Activated T-helper 1 cell treated with anti-CD3 and anti-CD28 coated beads, Interleukin-12 subunit alpha, Interleukin-12 subunit beta, Interleukin-2, Interleukin-4 antibody, amounts not matched to agents 30 ng/mL and 10 ng/mL and 1 ng/mL, durations not matched to agents 14 hours and 24 hours and 36 hours (primary cell): ENCODE measurements at regions not wholly inside any gene's neighbourhood (a gene's known extent, or its start where the extent isn't known, plus 50 kb on each side); places are given as distances from the start of the nearest gene placed in this dataset.
"Not testable (repeated sequence)": the region's sequence is repeated elsewhere in the genome, so short reads cannot be mapped to it uniquely, and the experiment has no call there.

Experiments used
- DNase-seq: peaks from one replicate; pipeline ENCODE4 v3.0.0; 2021; ENCODE audit warnings: low spot score
- H3K27ac Mint-ChIP-seq: one replicate; pipeline ENCODE4 v1.8.0; 2021; ENCODE audit warnings: mild to moderate bottlenecking, mixed read lengths
- H3K27me3 Mint-ChIP-seq: one replicate; pipeline ENCODE4 v1.8.0; 2022; ENCODE audit warnings: mild to moderate bottlenecking, moderate library complexity, mixed read lengths; ENCODE audit not compliant: insufficient read depth
- H3K36me3 Mint-ChIP-seq: one replicate; pipeline ENCODE4 v1.8.0; 2021; ENCODE audit warnings: low read depth, mixed read lengths
- H3K4me1 Mint-ChIP-seq: one replicate; pipeline ENCODE4 v1.8.0; 2021; ENCODE audit warnings: low read depth, mixed read lengths
- H3K4me3 Mint-ChIP-seq: one replicate; pipeline ENCODE4 v1.8.0; 2021; ENCODE audit warnings: mild to moderate bottlenecking, moderate library complexity, mixed read lengths
- H3K9me3 Mint-ChIP-seq: one replicate; pipeline ENCODE4 v1.8.0; 2021; ENCODE audit warnings: mixed read lengths
- intact Hi-C: fragments of 100-400 bp; cut with micrococcal nuclease; formaldehyde crosslinking; loops from one replicate; pipeline ENCODE4 v1.15.1; 2024

DNA sequence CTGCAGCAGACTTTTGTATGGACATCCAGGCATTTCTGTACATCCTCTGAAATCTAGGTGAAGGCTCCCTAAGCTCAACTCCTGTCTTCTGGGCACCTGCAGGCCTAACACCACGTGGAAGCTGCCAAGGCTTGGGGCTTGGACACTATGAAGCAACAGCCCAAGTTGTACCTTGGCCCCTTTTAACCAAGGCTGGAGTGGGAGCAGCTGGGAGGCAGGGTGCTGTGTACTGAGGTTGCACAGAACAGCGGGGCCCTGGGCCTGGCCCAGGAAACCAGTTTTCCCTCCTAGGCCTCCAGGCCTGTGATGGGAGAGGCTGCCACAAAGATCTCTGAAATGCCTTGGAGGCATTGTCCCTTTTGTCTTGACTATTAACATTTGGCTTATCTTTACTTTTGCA is 214.4 kb upstream of the LRIG3 start:
- Mint-ChIP-seq H3K9me3 (no peaks in the 10 kb centered on the region), H3K27me3 (no peaks in the 10 kb centered on the region), H3K36me3 (no peaks in the 10 kb centered on the region), H3K27ac (no peak overlapping the region), H3K4me1 (no peaks in the 10 kb centered on the region), H3K4me3 (no peak overlapping the region)
- intact Hi-C loops, result no loop called here
- no peak for DNase-seq

GRCh38 chr12:59131462-59131861 is 211.2 kb upstream of the LRIG3 start:
- intact Hi-C loops, result no loop called here
- Mint-ChIP-seq H3K9me3 (no peaks in the 10 kb centered on the region), H3K4me3 (no peak overlapping the region), H3K27me3 (no peaks in the 10 kb centered on the region), H3K27ac (no peak overlapping the region), H3K4me1 (no peaks in the 10 kb centered on the region), H3K36me3 (no peaks in the 10 kb centered on the region)
- DNase-seq, result no peak

- H3K27me3 Mint-ChIP-seq, result no peaks in the 10 kb centered on the region
- no peaks in the 10 kb centered on the region for H3K36me3 Mint-ChIP-seq
- H3K4me3 Mint-ChIP-seq, result no peak overlapping the region
- no peaks in the 10 kb centered on the region for H3K4me1 Mint-ChIP-seq
- no peaks in the 10 kb centered on the region for H3K9me3 Mint-ChIP-seq
- intact Hi-C loops, result no loop called here
- H3K27ac Mint-ChIP-seq, result no peak overlapping the region
- no peak for DNase-seq
These were observed 202.5 kb upstream of the LRIG3 start for GRCh38 chr12:59122784-59123183.

DNA sequence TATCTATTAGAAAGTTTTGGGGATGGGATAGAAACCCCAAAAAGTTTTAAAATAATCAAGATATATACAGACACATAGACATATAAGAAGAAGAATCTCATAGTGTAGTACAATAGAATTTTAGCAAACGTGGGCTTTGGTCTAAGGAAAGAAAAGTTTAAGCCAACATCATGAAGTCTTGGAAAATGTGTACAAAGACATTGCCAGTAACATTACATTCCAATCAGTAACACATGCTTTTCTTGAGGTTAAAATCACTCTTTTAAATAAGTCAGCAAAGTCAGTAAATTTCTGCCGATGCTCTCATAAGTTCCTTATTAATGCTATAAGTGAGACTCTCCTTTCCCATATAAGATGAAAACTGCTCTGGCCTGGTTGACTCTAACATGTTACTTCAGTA is 201.1 kb upstream of the LRIG3 start:
- H3K4me1 Mint-ChIP-seq, result no peaks in the 10 kb centered on the region
- no peaks in the 10 kb centered on the region for H3K27me3 Mint-ChIP-seq
- no peak for DNase-seq
- H3K9me3 Mint-ChIP-seq, result no peaks in the 10 kb centered on the region
- H3K4me3 Mint-ChIP-seq, result no peak overlapping the region
- intact Hi-C loops, result no loop called here
- no peaks in the 10 kb centered on the region for H3K36me3 Mint-ChIP-seq
- H3K27ac Mint-ChIP-seq, result no peak overlapping the region

GRCh38 chr12:59119676-59120075 is 199.4 kb upstream of the LRIG3 start:
- no peak for DNase-seq
- intact Hi-C loops, result no loop called here
- H3K27ac Mint-ChIP-seq, result no peak overlapping the region
- H3K4me1 Mint-ChIP-seq, result no peaks in the 10 kb centered on the region
- no peaks in the 10 kb centered on the region for H3K9me3 Mint-ChIP-seq
- no peaks in the 10 kb centered on the region for H3K27me3 Mint-ChIP-seq
- no peak overlapping the region for H3K4me3 Mint-ChIP-seq
- no peaks in the 10 kb centered on the region for H3K36me3 Mint-ChIP-seq

DNA sequence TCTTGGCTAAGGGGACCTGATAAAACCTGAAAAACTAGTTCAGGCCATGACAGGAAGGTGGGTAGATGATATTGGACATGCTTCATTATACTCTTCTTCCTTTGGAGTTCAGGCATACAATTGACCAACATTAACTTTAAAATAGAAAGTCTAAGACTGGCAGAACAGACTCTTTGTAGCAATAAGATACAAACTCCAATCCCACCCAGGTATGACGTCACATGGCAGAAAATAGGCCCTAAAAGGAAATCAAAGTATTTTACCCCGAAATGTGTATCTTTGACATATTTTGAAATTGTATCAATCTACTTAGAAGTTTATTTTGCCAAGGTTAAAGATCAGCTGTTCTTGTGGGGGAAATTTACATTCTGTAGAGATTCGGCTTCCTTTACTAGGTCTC is 198.1 kb upstream of the LRIG3 start:
- Mint-ChIP-seq H3K27ac (no peak overlapping the region), H3K4me1 (no peaks in the 10 kb centered on the region), H3K4me3 (no peak overlapping the region), H3K36me3 (no peaks in the 10 kb centered on the region), H3K9me3 (no peaks in the 10 kb centered on the region), H3K27me3 (no peaks in the 10 kb centered on the region)
- no peak for DNase-seq
- intact Hi-C loops, result no loop called here

- no peaks in the 10 kb centered on the region for H3K9me3 Mint-ChIP-seq
- no peak overlapping the region for H3K27ac Mint-ChIP-seq
- no peaks in the 10 kb centered on the region for H3K27me3 Mint-ChIP-seq
- H3K36me3 Mint-ChIP-seq, result no peaks in the 10 kb centered on the region
- no peaks in the 10 kb centered on the region for H3K4me1 Mint-ChIP-seq
- intact Hi-C loops, result no loop called here
- no peak overlapping the region for H3K4me3 Mint-ChIP-seq
- DNase-seq, result no peak
These were observed 195.7 kb upstream of the LRIG3 start for GRCh38 chr12:59115995-59116394.

DNA sequence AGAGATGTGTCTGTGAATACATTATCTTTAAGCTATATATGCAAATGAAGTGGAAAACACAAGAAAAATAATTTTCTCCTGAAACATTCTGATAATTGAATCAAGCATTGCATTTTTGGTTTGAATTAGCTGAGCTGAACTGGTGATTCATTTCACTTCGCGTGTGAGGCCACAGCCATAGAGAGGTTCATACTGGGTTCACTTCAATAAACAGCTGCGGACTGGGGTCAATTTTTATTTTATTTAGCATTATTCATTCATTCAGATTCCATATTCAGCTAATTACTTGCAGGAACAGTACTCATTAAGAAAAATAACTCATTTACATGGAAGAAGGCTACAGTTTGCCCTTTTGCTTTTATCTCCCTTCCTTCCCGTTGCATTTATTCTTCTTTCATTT is 195.2 kb upstream of the LRIG3 start:
- no peak overlapping the region for H3K4me3 Mint-ChIP-seq
- no peaks in the 10 kb centered on the region for H3K36me3 Mint-ChIP-seq
- H3K27me3 Mint-ChIP-seq, result no peaks in the 10 kb centered on the region
- no peak overlapping the region for H3K27ac Mint-ChIP-seq
- DNase-seq, result no peak
- H3K9me3 Mint-ChIP-seq, result no peaks in the 10 kb centered on the region
- intact Hi-C loops, result no loop called here
- no peaks in the 10 kb centered on the region for H3K4me1 Mint-ChIP-seq

- intact Hi-C loops, result loop anchor here (1.0 to 5.0 kb wide), 3 partner anchors 36 to 768 kb away; partner anchors contain the start of gene SLC16A7
- H3K36me3 Mint-ChIP-seq, result no peaks in the 10 kb centered on the region
- no peaks in the 10 kb centered on the region for H3K4me1 Mint-ChIP-seq
- peak; percentile 41 for DNase-seq
- no peaks in the 10 kb centered on the region for H3K9me3 Mint-ChIP-seq
- H3K27ac Mint-ChIP-seq, result no peak overlapping the region
- no peak overlapping the region for H3K4me3 Mint-ChIP-seq
- no peaks in the 10 kb centered on the region for H3K27me3 Mint-ChIP-seq
These were observed 193.7 kb upstream of the LRIG3 start for GRCh38 chr12:59113831-59114615.

DNA sequence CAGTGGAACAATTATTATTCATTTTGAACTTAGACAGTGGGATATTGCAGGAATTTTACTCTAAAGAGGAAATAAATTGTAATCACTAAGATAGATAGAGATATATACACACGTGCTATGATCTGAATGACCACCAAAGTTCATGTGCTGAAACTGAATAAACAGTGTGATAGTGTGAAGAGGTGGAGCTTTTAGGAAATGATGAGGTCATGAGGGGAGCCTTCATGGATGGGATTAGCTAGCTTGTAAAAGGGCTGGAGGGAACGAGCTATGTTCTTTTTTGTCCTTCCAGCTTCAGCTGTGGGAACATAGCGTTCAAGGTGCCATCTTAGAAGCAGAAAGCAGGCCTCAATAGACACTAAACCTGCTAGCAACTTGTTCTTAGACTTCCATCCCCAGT is 191.5 kb upstream of the LRIG3 start:
- no peak overlapping the region for H3K27ac Mint-ChIP-seq
- intact Hi-C loops, result loop anchor here (5.0 kb wide), 1 partner anchor 485 kb away; the partner anchor contains the start of gene SLC16A7
- DNase-seq, result no peak
- no peaks in the 10 kb centered on the region for H3K27me3 Mint-ChIP-seq
- H3K4me1 Mint-ChIP-seq, result no peaks in the 10 kb centered on the region
- no peaks in the 10 kb centered on the region for H3K9me3 Mint-ChIP-seq
- H3K36me3 Mint-ChIP-seq, result no peaks in the 10 kb centered on the region
- no peak overlapping the region for H3K4me3 Mint-ChIP-seq

DNA sequence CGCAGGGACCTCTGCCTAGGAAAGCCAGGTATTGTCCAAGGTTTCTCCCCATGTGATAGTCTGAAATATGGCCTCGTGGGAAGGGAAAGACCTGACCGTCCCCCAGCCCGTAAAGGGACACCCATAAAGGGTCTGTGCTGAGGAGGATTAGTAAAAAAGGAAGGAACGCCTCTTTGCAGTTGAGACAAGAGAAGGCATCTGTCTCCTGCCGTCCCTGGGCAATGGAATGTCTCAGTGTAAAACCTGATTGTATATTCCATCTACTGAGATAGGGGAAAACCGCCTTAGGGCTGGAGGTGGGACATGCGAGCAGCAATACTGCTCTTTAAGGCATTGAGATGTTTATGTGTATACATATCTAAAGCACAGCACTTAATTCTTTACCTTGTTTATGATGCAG is 188.2 kb upstream of the LRIG3 start:
- intact Hi-C loops, H3K36me3 Mint-ChIP-seq, H3K4me3 Mint-ChIP-seq: not testable (repeated sequence)

GRCh38 chr12:59100585-59100984 is 180.3 kb upstream of the LRIG3 start:
- no peak for DNase-seq
- Mint-ChIP-seq H3K9me3 (no peaks in the 10 kb centered on the region), H3K27me3 (no peaks in the 10 kb centered on the region), H3K27ac (no peak overlapping the region), H3K36me3 (no peaks in the 10 kb centered on the region), H3K4me3 (no peak overlapping the region), H3K4me1 (no peaks in the 10 kb centered on the region)
- intact Hi-C loops, result no loop called here

More for the DNA sequence above, 188.2 kb upstream of the LRIG3 start:
- not testable (repeated sequence) for H3K27ac Mint-ChIP-seq, H3K9me3 Mint-ChIP-seq, H3K4me1 Mint-ChIP-seq, DNase-seq, H3K27me3 Mint-ChIP-seq

GRCh38 chr12:59097876-59098275 is 177.6 kb upstream of the LRIG3 start:
- no peak overlapping the region for H3K27ac Mint-ChIP-seq
- H3K36me3 Mint-ChIP-seq, result no peaks in the 10 kb centered on the region
- intact Hi-C loops, result no loop called here
- no peak for DNase-seq
- no peaks in the 10 kb centered on the region for H3K4me1 Mint-ChIP-seq
- H3K9me3 Mint-ChIP-seq, result no peaks in the 10 kb centered on the region
- H3K27me3 Mint-ChIP-seq, result no peaks in the 10 kb centered on the region
- H3K4me3 Mint-ChIP-seq, result no peak overlapping the region

GRCh38 chr12:59096246-59096645 is 175.9 kb upstream of the LRIG3 start:
- Mint-ChIP-seq H3K4me1 (no peaks in the 10 kb centered on the region), H3K4me3 (no peak overlapping the region), H3K36me3 (no peaks in the 10 kb centered on the region), H3K27ac (no peak overlapping the region), H3K27me3 (no peaks in the 10 kb centered on the region), H3K9me3 (no peaks in the 10 kb centered on the region)
- intact Hi-C loops, result no loop called here
- no peak for DNase-seq
